ENCODE measurements at regions not wholly inside any gene's neighbourhood (a gene's known extent, or its start where the extent isn't known, plus 50 kb on each side); places are given as distances from the start of the nearest gene placed in this dataset.
"Not testable (repeated sequence)": the region's sequence is repeated elsewhere in the genome, so short reads cannot be mapped to it uniquely, and the experiment has no call there.

GRCh38 chr7:153012203-153012602 is 252.7 kb downstream of the ACTR3B start:
- DNase-seq = no peak

DNA sequence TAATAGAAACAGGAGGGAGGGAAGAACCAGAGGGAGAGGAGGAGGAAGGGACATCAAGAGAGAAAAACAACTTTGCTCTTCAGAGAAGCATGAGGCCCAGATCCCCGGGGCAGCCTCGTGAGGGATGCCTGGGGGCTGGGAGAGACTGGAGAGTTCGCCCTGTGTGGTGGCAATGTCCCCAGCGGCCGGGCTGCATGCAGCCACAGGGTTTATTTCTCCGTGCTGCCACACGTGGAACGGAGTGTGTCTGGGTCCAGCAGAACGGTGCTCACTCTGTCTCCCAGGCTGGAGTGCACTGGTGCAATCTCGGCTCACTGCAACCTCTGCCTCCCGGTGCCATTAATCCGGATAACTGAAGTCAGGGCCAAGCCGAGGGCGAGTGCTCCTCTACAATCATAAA is 257.7 kb downstream of the ACTR3B start:
- DNase-seq = no peak

DNA sequence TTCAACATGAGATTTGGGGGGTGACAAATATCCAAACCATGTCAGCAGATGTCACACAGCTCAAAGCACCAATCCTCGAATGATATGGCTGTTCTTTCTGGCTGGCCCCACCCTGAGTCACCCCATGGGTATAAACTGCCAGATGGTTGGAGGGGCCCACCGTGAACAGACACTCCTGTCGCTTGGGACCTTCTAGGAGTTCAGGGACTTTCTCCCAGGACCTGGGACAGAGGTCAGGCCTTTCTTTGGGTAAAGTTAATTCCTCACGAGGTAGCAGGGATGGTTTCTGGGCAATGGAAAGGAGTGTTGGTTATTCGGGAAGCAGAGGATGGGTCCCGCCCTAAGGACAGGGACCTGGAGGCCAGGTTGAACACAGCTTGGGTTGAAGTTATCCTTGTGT is 262.0 kb downstream of the ACTR3B start:
- DNase-seq = no peak

DNA sequence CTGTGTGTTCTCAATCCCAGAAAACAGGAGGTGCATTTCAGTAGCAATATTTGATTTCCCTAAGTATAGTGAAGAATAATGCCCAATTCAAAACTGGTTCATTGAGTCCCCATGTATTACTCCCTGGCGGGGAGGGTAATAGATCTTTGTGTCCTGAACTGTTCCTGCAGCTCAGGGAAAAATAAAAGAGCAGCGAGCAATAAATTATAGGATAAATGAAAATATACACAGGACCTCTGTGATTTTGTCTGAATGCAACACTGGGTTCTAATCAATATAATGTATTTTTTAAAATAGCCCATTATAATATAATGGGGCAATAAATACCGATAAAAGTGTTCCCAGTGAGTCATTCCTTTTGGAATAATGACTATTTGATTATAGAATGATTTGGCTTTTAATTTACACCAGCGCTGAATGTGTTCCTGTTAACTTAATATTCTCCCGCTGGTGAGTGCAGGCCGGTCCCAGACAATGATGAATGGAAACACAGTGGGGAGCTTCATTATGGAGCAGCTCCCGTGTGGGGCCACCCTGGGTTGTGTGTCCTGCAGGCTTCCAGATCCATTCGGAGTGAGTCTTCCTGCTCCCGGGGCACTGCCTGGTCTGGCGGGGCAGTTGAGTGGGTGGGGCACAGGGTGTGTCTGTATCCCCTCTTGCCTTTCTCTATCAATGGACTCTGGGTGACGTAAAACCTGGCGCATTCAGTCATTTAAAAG is 263.1 kb downstream of the ACTR3B start:
- no peak for DNase-seq

GRCh38 chr7:153023194-153023592 is 263.6 kb downstream of the ACTR3B start:
- no peak for DNase-seq

- DNase-seq = no peak
These were observed 267.7 kb downstream of the ACTR3B start for GRCh38 chr7:153027210-153027609.

DNA sequence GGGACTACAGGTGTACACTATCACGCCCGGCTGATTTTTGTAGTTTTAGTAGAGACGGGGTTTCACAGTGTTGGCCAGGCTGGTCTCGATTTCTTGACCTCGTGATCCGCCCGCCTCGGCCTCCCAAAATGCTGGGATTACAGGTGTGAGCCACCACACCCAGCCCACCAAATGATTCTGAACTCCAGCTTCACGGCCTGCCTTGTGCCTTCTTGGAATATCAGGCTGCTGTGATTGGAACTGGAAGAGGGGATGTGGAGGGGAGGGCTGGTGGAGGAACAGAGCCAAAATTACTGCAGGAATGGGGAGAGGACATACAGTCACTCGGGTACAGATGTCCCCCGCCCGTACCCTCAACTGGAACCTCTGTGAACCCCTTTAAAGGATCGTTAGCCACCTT is 268.4 kb downstream of the ACTR3B start:
- DNase-seq = no peak

GRCh38 chr7:153030976-153031375 is 271.4 kb downstream of the ACTR3B start:
- no peak for DNase-seq

DNA sequence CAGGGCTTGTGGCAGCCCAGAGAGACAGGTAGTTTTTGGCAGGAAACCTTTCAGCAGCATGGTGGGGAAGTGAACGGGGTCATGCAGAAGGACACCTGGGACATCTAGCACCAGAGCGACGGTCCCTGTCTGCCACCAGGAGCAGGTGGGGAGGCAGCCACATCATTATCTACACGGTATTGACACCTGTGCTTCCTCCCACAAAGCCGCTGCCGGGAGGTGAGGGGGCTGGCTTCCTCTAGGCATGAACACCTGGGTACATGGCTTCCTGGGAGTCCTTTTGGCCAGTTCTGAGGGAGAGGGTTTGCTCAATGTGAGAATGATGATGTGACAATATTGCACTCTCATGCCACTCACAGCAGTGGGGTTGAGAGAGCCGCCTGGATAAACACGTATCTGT is 275.2 kb downstream of the ACTR3B start:
- no peak for DNase-seq

DNA sequence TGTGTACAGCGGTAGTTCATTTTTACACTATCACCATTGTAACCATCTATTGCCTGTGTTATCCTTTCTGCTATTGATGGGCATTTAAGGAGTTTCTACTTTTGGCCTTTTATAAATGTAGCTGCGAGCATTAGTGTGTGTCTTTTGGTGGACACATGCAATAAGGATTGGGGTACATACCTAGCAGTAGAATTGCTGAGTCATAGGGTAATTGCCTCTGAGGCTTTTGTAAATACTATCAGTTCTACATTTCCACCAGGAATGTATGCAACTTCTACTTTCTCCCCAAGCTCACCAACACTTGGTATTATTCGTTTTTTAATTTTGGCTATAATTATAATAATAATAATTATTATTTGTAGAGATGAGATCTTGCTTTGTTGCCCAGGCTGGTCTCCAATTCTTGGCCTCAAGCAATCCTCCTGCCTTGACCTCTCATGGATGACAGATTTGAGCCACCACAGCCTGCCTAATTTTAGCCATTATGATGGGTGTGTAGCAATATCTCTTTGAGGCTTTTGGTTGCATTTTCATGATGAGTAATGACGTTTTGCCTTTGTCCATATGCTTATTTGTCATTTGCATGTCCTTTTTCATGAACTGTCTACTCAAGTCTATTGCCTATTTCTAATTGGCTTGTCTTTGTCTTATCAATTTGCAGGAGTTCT is 277.0 kb downstream of the ACTR3B start:
- no peak for DNase-seq

DNA sequence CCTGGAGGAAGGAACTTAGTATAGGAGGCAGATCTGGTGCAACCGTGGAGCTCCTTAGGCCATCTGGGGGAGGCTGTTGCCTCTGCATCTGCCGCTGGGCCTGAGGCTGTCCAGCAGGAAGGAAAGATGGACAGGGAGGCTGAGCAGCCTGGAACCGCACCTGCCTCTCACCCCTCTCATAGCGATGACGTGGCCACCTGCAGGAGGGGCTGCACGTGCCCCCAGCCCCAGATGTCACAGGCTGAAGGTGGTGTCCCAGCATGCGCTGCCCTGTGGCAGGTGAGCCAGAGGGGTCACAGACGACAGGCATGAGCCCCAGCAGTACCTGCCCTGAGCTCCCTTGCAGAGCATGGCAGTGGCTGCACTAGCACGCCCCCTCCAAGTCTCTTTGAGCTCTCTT is 283.9 kb downstream of the ACTR3B start:
- no peak for DNase-seq

DNA sequence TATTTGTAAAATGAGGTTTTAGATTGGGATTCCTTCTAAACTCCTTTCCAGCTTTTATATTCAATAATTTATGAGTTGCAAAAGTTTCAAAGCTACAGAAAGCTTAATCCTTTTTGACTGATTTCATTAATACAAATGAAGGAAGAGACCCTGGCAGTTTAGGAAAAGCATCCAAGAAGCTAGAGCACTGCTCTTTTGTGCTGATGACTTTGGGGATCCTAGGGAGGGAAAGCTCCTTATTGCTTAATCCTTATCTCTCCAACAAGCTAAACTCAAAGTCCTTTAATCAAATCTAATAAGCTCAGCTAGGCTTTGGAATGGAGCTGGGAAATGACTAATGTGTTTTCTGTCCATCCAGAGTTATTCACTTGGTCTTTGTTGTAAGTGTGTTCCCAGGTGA is 285.4 kb downstream of the ACTR3B start:
- DNase-seq = no peak

- DNase-seq = no peak
These were observed 287.8 kb downstream of the ACTR3B start for GRCh38 chr7:153047079-153047959.

DNA sequence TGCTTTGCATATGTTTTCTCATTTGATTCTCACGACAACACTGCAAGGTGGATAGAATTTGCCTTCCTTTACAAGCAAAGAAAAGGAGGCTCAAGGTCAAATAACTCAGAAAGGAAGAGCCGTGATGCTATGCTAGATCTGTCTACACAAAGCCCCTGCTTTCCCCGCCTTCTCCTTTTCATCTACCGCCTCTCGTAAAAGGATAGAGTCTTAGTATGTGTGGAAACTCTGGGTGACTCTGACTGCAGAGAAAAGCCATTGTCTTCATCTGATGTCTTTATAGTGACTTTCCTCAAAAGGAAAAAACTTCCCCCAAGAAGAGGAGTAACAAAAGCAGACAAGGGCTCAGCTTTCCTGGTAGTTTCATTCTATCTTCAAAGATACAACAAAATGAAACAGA is 292.7 kb downstream of the ACTR3B start:
- no peak for DNase-seq

DNA sequence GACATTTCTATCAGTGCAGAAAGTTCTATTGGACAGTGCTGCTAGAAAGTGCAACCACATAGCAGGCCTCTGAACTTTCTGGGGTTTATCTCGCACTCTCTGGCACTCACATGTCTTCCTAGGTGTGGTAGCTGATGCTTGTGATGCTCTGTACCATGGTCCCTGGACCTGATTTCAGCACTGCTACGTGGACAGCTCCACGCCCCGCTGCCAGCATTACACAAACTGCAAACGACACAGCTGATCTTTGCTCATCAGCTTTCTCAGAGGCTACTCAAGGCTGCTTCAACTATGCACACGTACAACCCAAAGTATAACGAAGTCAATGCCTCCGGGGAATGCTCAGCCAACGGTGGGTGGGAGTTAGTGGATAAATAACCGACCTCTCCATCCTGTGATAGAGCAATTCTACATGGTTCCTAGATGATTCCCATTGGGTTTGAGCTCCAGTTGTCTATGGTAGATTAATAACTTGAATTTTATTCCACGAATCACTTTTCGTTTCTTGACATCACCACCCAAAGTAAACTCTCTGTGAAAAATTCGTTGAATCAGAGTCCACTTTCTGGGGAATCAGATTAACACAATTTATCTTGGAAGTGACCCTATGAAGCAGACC is 302.5 kb downstream of the ACTR3B start:
- no peak for DNase-seq

DNA sequence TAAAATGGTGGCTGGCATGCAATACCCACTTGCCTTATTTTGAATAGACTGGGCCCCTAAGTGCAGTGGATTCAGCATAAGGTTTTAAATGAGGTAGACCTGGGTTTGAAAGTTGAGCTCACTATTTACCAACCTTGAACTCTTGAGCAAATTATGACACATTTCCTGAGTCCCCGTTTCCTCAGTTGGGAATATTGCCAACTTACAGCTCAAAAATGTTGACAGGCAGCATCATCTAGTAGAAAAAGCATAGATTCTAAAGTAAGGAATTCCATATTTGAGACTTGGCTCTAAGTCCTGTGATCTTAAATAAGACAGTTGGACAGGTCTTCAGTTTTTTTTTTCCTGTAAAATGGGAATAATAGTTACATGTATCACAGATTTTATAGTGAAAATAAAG is 305.5 kb downstream of the ACTR3B start:
- no peak for DNase-seq

DNA sequence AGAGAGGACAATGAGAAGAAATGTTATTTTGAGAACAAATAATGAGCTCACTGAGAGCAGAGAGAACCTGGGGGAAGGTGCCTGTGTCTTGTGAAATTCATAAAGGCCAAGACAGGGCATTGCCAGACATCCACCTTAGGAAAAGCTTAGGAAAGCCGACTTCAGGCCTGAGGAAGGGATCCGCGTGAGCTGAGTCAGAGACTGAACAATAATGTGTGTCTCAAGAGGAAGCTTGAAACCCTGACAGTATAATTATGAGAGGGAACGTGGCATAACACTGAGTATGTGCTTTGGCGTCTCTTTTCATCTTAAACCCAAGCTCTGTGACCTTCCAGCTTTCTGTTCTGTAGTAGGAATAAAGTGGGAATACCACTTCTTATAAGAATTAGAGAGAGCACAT is 307.2 kb downstream of the ACTR3B start:
- DNase-seq = no peak

GRCh38 chr7:153070141-153070540 is 310.6 kb downstream of the ACTR3B start:
- no peak for DNase-seq

GRCh38 chr7:153072806-153073205 is 313.3 kb downstream of the ACTR3B start:
- no peak for DNase-seq

DNA sequence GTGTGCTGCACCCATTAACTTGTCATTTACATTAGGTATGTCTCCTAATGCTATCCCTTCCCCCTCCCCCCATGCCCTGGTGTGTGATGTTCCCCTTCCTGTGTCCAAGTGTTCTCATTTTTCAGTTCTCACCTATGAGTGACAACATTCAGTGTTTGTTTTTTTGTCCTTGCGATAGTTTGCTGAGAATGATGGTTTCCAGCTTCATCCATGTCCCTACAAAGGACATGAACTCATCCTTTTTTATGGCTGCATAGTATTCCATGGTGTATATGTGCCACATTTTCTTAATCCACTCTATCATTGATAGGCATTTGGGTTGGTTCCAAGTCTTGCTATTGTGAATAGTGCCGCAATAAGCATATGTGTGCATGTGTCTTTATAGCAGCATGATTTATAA is 316.7 kb downstream of the ACTR3B start:
- not testable (repeated sequence) for DNase-seq

DNA sequence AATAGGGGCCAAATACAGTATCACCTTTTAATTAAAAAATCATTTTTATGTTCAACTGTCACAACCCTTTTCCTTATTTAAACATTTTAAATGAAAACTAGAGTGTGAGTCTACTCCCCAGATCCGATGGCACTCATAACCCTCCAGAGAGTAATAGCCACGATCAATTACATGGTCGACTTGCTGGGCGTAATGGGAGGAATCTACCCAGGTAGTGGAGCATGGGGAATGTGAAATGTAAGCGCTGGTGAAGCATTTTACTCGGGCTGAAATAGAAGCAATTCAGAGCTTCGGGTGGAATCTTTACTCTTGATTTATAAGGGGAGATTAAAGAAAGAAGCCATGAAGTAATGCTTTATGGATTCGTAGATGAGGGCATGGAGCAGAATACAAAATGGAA is 321.9 kb downstream of the ACTR3B start:
- no peak for DNase-seq

- DNase-seq = no peak
These were observed 324.7 kb downstream of the ACTR3B start for GRCh38 chr7:153084278-153084677.

- DNase-seq = no peak
These were observed 327.9 kb downstream of the ACTR3B start for GRCh38 chr7:153087498-153087897.
